ENCODE measurements at regions not wholly inside any gene's neighbourhood (a gene's known extent, or its start where the extent isn't known, plus 50 kb on each side); places are given as distances from the start of the nearest gene placed in this dataset.
"Not testable (repeated sequence)": the region's sequence is repeated elsewhere in the genome, so short reads cannot be mapped to it uniquely, and the experiment has no call there.

- not testable (repeated sequence) for TF ChIP-seq CTCF, POLR2A, POLR2AphosphoS5 (IDR thresholded peaks at IDR 0.05)
These were observed 246.3 kb downstream of the KCNE4 start for GRCh38 chr2:223298329-223298728.

Data from breast epithelium (tissue), 3 donors.